ENCODE measurements at regions not wholly inside any gene's neighbourhood (a gene's known extent, or its start where the extent isn't known, plus 50 kb on each side); places are given as distances from the start of the nearest gene placed in this dataset.

GRCh38 chr9:108083796-108084352 is 594.3 kb upstream of the KLF4 start:
- no peak for TF ChIP-seq CTCF (IDR thresholded peaks at IDR 0.05)
- ATAC-seq = peak in 1 of 2 donors; percentile 19
- no peaks in the 10 kb centered on the region for H3K9me3 ChIP-seq
- no peaks in the 10 kb centered on the region for H3K36me3 ChIP-seq
- DNase-seq = no peak
- intact Hi-C loops (cut with DNase I) = no loop called here
- H3K27me3 ChIP-seq (ENCODE audit: low read depth) = no peaks in the 10 kb centered on the region
- H3K27ac ChIP-seq = no peak overlapping the region
- no peak overlapping the region for H3K4me3 ChIP-seq
- no peaks in the 10 kb centered on the region for H3K4me1 ChIP-seq

GRCh38 chr9:108083160-108083750 is 593.7 kb upstream of the KLF4 start:
- Histone ChIP-seq H3K27ac (no peak overlapping the region), H3K4me3 (no peak overlapping the region), H3K9me3 (no peaks in the 10 kb centered on the region), H3K4me1 (no peaks in the 10 kb centered on the region), H3K27me3 (ENCODE audit: low read depth) (no peaks in the 10 kb centered on the region), H3K36me3 (no peaks in the 10 kb centered on the region)
- DNase-seq (no peak), ATAC-seq (no peak)
- no peak for TF ChIP-seq CTCF (IDR thresholded peaks at IDR 0.05)
- intact Hi-C loops (cut with DNase I) = no loop called here

- Histone ChIP-seq H3K27ac (no peak overlapping the region), H3K36me3 (no peaks in the 10 kb centered on the region), H3K4me1 (no peaks in the 10 kb centered on the region), H3K4me3 (no peak overlapping the region), H3K9me3 (no peaks in the 10 kb centered on the region), H3K27me3 (ENCODE audit: low read depth) (no peaks in the 10 kb centered on the region)
- DNase-seq (no peak), ATAC-seq (no peak)
- TF ChIP-seq CTCF (IDR thresholded peaks at IDR 0.05) = no peak
- intact Hi-C loops (cut with DNase I) = no loop called here
These were observed 591.5 kb upstream of the KLF4 start for GRCh38 chr9:108081112-108081511.

- TF ChIP-seq CTCF (IDR thresholded peaks at IDR 0.05) = no peak
- intact Hi-C loops (cut with DNase I) = no loop called here
- Histone ChIP-seq H3K4me3 (no peak overlapping the region), H3K27me3 (ENCODE audit: low read depth) (no peaks in the 10 kb centered on the region), H3K4me1 (no peaks in the 10 kb centered on the region), H3K27ac (no peak overlapping the region), H3K36me3 (no peaks in the 10 kb centered on the region), H3K9me3 (no peaks in the 10 kb centered on the region)
- DNase-seq (no peak), ATAC-seq (no peak)
These were observed 590.7 kb upstream of the KLF4 start for GRCh38 chr9:108080285-108080684.

GRCh38 chr9:108078811-108079210 is 589.2 kb upstream of the KLF4 start:
- Histone ChIP-seq H3K4me1 (no peaks in the 10 kb centered on the region), H3K27me3 (ENCODE audit: low read depth) (no peaks in the 10 kb centered on the region), H3K27ac (no peak overlapping the region), H3K4me3 (no peak overlapping the region), H3K36me3 (no peaks in the 10 kb centered on the region), H3K9me3 (no peaks in the 10 kb centered on the region)
- no peak for DNase-seq
- intact Hi-C loops (cut with DNase I) = no loop called here
- TF ChIP-seq CTCF (IDR thresholded peaks at IDR 0.05) = no peak
- no peak for ATAC-seq

Measured in lower lobe of right lung (tissue), 2 donors.